Activated CD4-positive, alpha-beta T cell treated with anti-CD3 and anti-CD28 coated beads for 36 hours (primary cell): ENCODE measurements at regions not wholly inside any gene's neighbourhood (a gene's known extent, or its start where the extent isn't known, plus 50 kb on each side); places are given as distances from the start of the nearest gene placed in this dataset.

Source experiments
- ATAC-seq: fragments of 200-7000 bp; cut with Tn5 transposase; one replicate; pipeline ENCODE4 v1.10.0; 2021; ENCODE audit warnings: mild to moderate bottlenecking, moderate library complexity
- CTCF ChIA-PET: fragments of 350-600 bp; sonication (Branson Sonifier 250); formaldehyde crosslinking; loops from one replicate; lab custom pipeline; 2021; ENCODE audit warnings: antibody characterized with exemption; lab: Charles Lee
- POLR2A ChIA-PET: fragments of 350-600 bp; sonication (Branson Sonifier 250); formaldehyde crosslinking; loops from one replicate; lab custom pipeline; 2021; ENCODE audit warnings: antibody characterized with exemption, inconsistent platforms; lab: Charles Lee
- DNase-seq: peaks from one replicate; pipeline ENCODE4 v3.0.0-alpha.2; 2020
- H3K27ac Mint-ChIP-seq: one replicate; pipeline ENCODE4 v1.8.0; 2021; ENCODE audit warnings: mixed read lengths
- H3K27me3 Mint-ChIP-seq: one replicate; pipeline ENCODE4 v1.8.0; 2021; ENCODE audit warnings: mixed read lengths
- H3K36me3 Mint-ChIP-seq: one replicate; pipeline ENCODE4 v1.8.0; 2021; ENCODE audit warnings: low read depth, mixed read lengths
- H3K4me1 Mint-ChIP-seq: one replicate; pipeline ENCODE4 v1.8.0; 2021; ENCODE audit warnings: mixed read lengths
- H3K4me3 Mint-ChIP-seq: one replicate; pipeline ENCODE4 v1.8.0; 2021; ENCODE audit warnings: mild to moderate bottlenecking, moderate library complexity, mixed read lengths
- H3K9me3 Mint-ChIP-seq: one replicate; pipeline ENCODE4 v1.8.0; 2021; ENCODE audit warnings: low read depth, mixed read lengths
- intact Hi-C, 2 experiments: fragments of 100-400 bp; cut with DNase I in 1 of 2; cut with micrococcal nuclease in 1 of 2; formaldehyde crosslinking; loops; one replicate each; pipeline versions ENCODE4 v1.14.2 to v1.15.1; 2022 to 2024; cut with DNase I, micrococcal nuclease

GRCh38 chr9:82332774-82333152, 344.2 kb downstream of the SPATA31D1 start:
- no peak overlapping the region for H3K4me3 Mint-ChIP-seq
- H3K27me3 Mint-ChIP-seq, result no peaks in the 10 kb centered on the region
- H3K27ac Mint-ChIP-seq, result no peak overlapping the region
- intact Hi-C loops, result no loop called here
- POLR2A ChIA-PET, result no interaction called here
- H3K36me3 Mint-ChIP-seq, result no peaks in the 10 kb centered on the region
- H3K4me1 Mint-ChIP-seq, result no peaks in the 10 kb centered on the region
- DNase-seq (no peak), ATAC-seq (no peak)
- peaks cover 6% of the 10 kb centered on the region for H3K9me3 Mint-ChIP-seq
- CTCF ChIA-PET, result no interaction called here

GRCh38 chr9:82333671-82334070, 345.1 kb downstream of the SPATA31D1 start:
- H3K4me3 Mint-ChIP-seq, result no peak overlapping the region
- ChIA-PET POLR2A (no interaction called here), CTCF (no interaction called here)
- H3K4me1 Mint-ChIP-seq, result no peaks in the 10 kb centered on the region
- DNase-seq, result no peak
- intact Hi-C loops, result no loop called here
- no peak overlapping the region for H3K27ac Mint-ChIP-seq
- no peaks in the 10 kb centered on the region for H3K27me3 Mint-ChIP-seq
- no peak for ATAC-seq
- no peaks in the 10 kb centered on the region for H3K36me3 Mint-ChIP-seq
- H3K9me3 Mint-ChIP-seq, result peaks cover 5% of the 10 kb centered on the region

- no peaks in the 10 kb centered on the region for H3K36me3 Mint-ChIP-seq
- CTCF ChIA-PET, result no interaction called here
- no peak overlapping the region for H3K4me3 Mint-ChIP-seq
- H3K9me3 Mint-ChIP-seq, result peaks cover 3% of the 10 kb centered on the region
- intact Hi-C loops, result no loop called here
- no peaks in the 10 kb centered on the region for H3K4me1 Mint-ChIP-seq
- no peaks in the 10 kb centered on the region for H3K27me3 Mint-ChIP-seq
- DNase-seq (no peak), ATAC-seq (no peak)
- H3K27ac Mint-ChIP-seq, result no peak overlapping the region
- POLR2A ChIA-PET, result no interaction called here
Measured at GRCh38 chr9:82334286-82334685, 345.7 kb downstream of the SPATA31D1 start.

GRCh38 chr9:82337351-82337750, 348.8 kb downstream of the SPATA31D1 start:
- no peak overlapping the region for H3K27ac Mint-ChIP-seq
- H3K4me1 Mint-ChIP-seq, result no peaks in the 10 kb centered on the region
- H3K36me3 Mint-ChIP-seq, result no peaks in the 10 kb centered on the region
- intact Hi-C loops, result no loop called here
- CTCF ChIA-PET, result no interaction called here
- DNase-seq, result no peak
- POLR2A ChIA-PET, result no interaction called here
- H3K9me3 Mint-ChIP-seq, result peaks cover 5% of the 10 kb centered on the region
- ATAC-seq, result no peak
- H3K4me3 Mint-ChIP-seq, result no peak overlapping the region
- no peaks in the 10 kb centered on the region for H3K27me3 Mint-ChIP-seq

- Mint-ChIP-seq H3K9me3 (peaks cover 10% of the 10 kb centered on the region), H3K4me3 (no peak overlapping the region), H3K36me3 (peaks cover 2% of the 10 kb centered on the region), H3K27ac (no peak overlapping the region), H3K4me1 (no peaks in the 10 kb centered on the region), H3K27me3 (no peaks in the 10 kb centered on the region)
- no peak for DNase-seq
- POLR2A ChIA-PET, result no interaction called here
- intact Hi-C loops, result no loop called here
- ATAC-seq, result no peak
- CTCF ChIA-PET, result interaction anchor here (0.7 kb wide), 1 partner anchor 352 kb away, joined by 3 read pairs; no protein-coding TSS in a partner anchor
Measured at GRCh38 chr9:82342046-82342445, 353.5 kb downstream of the SPATA31D1 start.

GRCh38 chr9:82346040-82346439, 357.5 kb downstream of the SPATA31D1 start:
- no peak overlapping the region for H3K27ac Mint-ChIP-seq

GRCh38 chr9:82353631-82354278, 365.2 kb downstream of the SPATA31D1 start:
- CTCF ChIA-PET, result no interaction called here
- Mint-ChIP-seq H3K27me3 (no peaks in the 10 kb centered on the region), H3K4me1 (no peaks in the 10 kb centered on the region), H3K36me3 (no peaks in the 10 kb centered on the region), H3K9me3 (peaks cover 1% of the 10 kb centered on the region), H3K4me3 (no peak overlapping the region), H3K27ac (no peak overlapping the region)
- ATAC-seq (no peak), DNase-seq (no peak)
- POLR2A ChIA-PET, result no interaction called here
- intact Hi-C loops, result no loop called here

More at GRCh38 chr9:82346040-82346439, 357.5 kb downstream of the SPATA31D1 start:
- no peak for DNase-seq
- Mint-ChIP-seq H3K27me3 (no peaks in the 10 kb centered on the region), H3K4me1 (no peaks in the 10 kb centered on the region), H3K9me3 (peaks cover 12% of the 10 kb centered on the region), H3K36me3 (peaks cover 2% of the 10 kb centered on the region), H3K4me3 (no peak overlapping the region)
- ATAC-seq, result no peak
- POLR2A ChIA-PET, result no interaction called here
- intact Hi-C loops, result no loop called here
- CTCF ChIA-PET, result no interaction called here

- ATAC-seq (no peak), DNase-seq (no peak)
- Mint-ChIP-seq H3K4me1 (no peaks in the 10 kb centered on the region), H3K9me3 (no peaks in the 10 kb centered on the region), H3K27me3 (no peaks in the 10 kb centered on the region), H3K4me3 (no peak overlapping the region), H3K36me3 (no peaks in the 10 kb centered on the region), H3K27ac (no peak overlapping the region)
- intact Hi-C loops, result no loop called here
- POLR2A ChIA-PET, result no interaction called here
- CTCF ChIA-PET, result no interaction called here
Measured at GRCh38 chr9:82354279-82354659, 365.7 kb downstream of the SPATA31D1 start.

GRCh38 chr9:82356131-82356530, 367.6 kb downstream of the SPATA31D1 start:
- no peaks in the 10 kb centered on the region for H3K27me3 Mint-ChIP-seq
- no peaks in the 10 kb centered on the region for H3K9me3 Mint-ChIP-seq
- no peaks in the 10 kb centered on the region for H3K4me1 Mint-ChIP-seq
- CTCF ChIA-PET, result interaction anchor here (0.6 kb wide), 1 partner anchor 1913 kb away, joined by 3 read pairs; no protein-coding TSS in a partner anchor
- no peaks in the 10 kb centered on the region for H3K36me3 Mint-ChIP-seq
- POLR2A ChIA-PET, result no interaction called here
- intact Hi-C loops, result no loop called here
- DNase-seq, result no peak
- no peak for ATAC-seq
- no peak overlapping the region for H3K27ac Mint-ChIP-seq
- H3K4me3 Mint-ChIP-seq, result no peak overlapping the region

- no peak for ATAC-seq
- Mint-ChIP-seq H3K9me3 (no peaks in the 10 kb centered on the region), H3K4me1 (no peaks in the 10 kb centered on the region), H3K36me3 (no peaks in the 10 kb centered on the region), H3K27me3 (no peaks in the 10 kb centered on the region), H3K27ac (no peak overlapping the region), H3K4me3 (no peak overlapping the region)
- intact Hi-C loops, result no loop called here
- CTCF ChIA-PET, result no interaction called here
- DNase-seq, result no peak
- POLR2A ChIA-PET, result no interaction called here
Measured at GRCh38 chr9:82356871-82357270, 368.3 kb downstream of the SPATA31D1 start.

- Mint-ChIP-seq H3K9me3 (no peaks in the 10 kb centered on the region), H3K36me3 (no peaks in the 10 kb centered on the region), H3K27ac (no peak overlapping the region), H3K4me3 (no peak overlapping the region), H3K4me1 (no peaks in the 10 kb centered on the region), H3K27me3 (no peaks in the 10 kb centered on the region)
- ChIA-PET CTCF (no interaction called here), POLR2A (no interaction called here)
- DNase-seq (no peak), ATAC-seq (no peak)
- intact Hi-C loops, result no loop called here
Measured at GRCh38 chr9:82363198-82363597, 374.6 kb downstream of the SPATA31D1 start.

- H3K36me3 Mint-ChIP-seq, result no peaks in the 10 kb centered on the region
- no peaks in the 10 kb centered on the region for H3K27me3 Mint-ChIP-seq
Measured at GRCh38 chr9:82363682-82364081, 375.1 kb downstream of the SPATA31D1 start.

More at GRCh38 chr9:82363682-82364081, 375.1 kb downstream of the SPATA31D1 start:
- Mint-ChIP-seq H3K4me3 (no peak overlapping the region), H3K4me1 (no peaks in the 10 kb centered on the region), H3K27ac (no peak overlapping the region), H3K9me3 (no peaks in the 10 kb centered on the region)
- intact Hi-C loops, result no loop called here
- POLR2A ChIA-PET, result no interaction called here
- ATAC-seq (no peak), DNase-seq (no peak)
- CTCF ChIA-PET, result no interaction called here
